Ovary (tissue), 7 donors: ENCODE measurements at regions not wholly inside any gene's neighbourhood (a gene's known extent, or its start where the extent isn't known, plus 50 kb on each side); places are given as distances from the start of the nearest gene placed in this dataset.
A peak's percentile ranks its signal among the peaks of the same experiment; 100 is the strongest.

Experiments
- DNase-seq, 5 donors: peaks; one replicate each; pipeline ENCODE4 v3.0.0-alpha.2; 2019 to 2020
- H3K27ac ChIP-seq, 2 donors: fragments of 200-600 bp; one replicate each; pipeline versions ENCODE4 v1.5.1 to v1.8.0; 2019 to 2022
- H3K27me3 ChIP-seq: fragments of 200-600 bp; one replicate; pipeline ENCODE4 v1.8.0; 2022
- H3K36me3 ChIP-seq: fragments of 200-600 bp; sonication (generic); one replicate; pipeline ENCODE4 v1.5.1; 2019
- H3K4me1 ChIP-seq: one replicate; pipeline ENCODE4 v1.8.1; 2013; ENCODE audit warnings: mild to moderate bottlenecking, moderate library complexity; ENCODE audit not compliant: insufficient read depth
- H3K4me3 ChIP-seq: fragments of 200-600 bp; sonication (generic); one replicate; pipeline ENCODE4 v1.5.1; 2017
- H3K9me3 ChIP-seq, 2 donors: fragments of 200-600 bp in 1 of 2; sonication (generic) in 1 of 2; one replicate each; pipeline versions ENCODE4 v1.5.1 to v1.8.1; 2013 to 2019; ENCODE audit warnings: mild to moderate bottlenecking in 1 of 2, moderate library complexity in 1 of 2
- CTCF ChIP-seq, 3 donors: fragments of 450-650 bp in 2 of 3; fragments of 200-600 bp in 1 of 3; IDR thresholded peaks; one replicate each; pipeline versions ENCODE4 v1.5.1 to v1.8.0; 2016 to 2022; ENCODE audit warnings: antibody characterized with exemption in 3 of 3, mild to moderate bottlenecking in 1 of 3
- EP300 ChIP-seq: sonication (generic); formaldehyde crosslinking; IDR thresholded peaks from one replicate; pipeline ENCODE4 v1.6.1; 2017; ENCODE audit warnings: antibody characterized with exemption
- POLR2A ChIP-seq: fragments of 450-650 bp; IDR thresholded peaks from one replicate; pipeline ENCODE4 v1.6.1; 2017; ENCODE audit warnings: antibody characterized with exemption, mild to moderate bottlenecking, moderate library complexity
- WGBS, 3 donors: extraction: QIAGEN DNeasy Blood & Tissue Kit in 1 of 3; methylation state at CpG; one replicate each; pipeline versions ENCODE4 v1.1.5 to v1.1.7; 2013 to 2017; 5-methylcytosine and 5-hydroxymethylcytosine counted together
- intact Hi-C, 4 donors: fragments of 100-400 bp; cut with DNase I; formaldehyde crosslinking; loops; one replicate each; pipeline versions ENCODE4 v1.11.0 to v1.15.1; 2022 to 2023
- donor health status: DM: no; HTN: no; CAD: no; lungs with moderate emphysema.
- donor health status: DM: no; HTN: no; CAD: no.
- donor health status: Bipolar disorder and iron deficiency.
- donor health status: DM: no; HTN: no; CAD: no.
- donor health status: DM: yes; HTN: yes; CAD: no.

- WGBS, 3 donors = 89 to 93% (median 91%) methylated on average over 17 of the region's 17 CpGs
- no peak for DNase-seq
- Histone ChIP-seq H3K27me3 (no peaks in the 10 kb centered on the region), H3K36me3 (no peaks in the 10 kb centered on the region), H3K9me3 (no peaks in the 10 kb centered on the region), H3K27ac (no peak overlapping the region), H3K4me1 (no peaks in the 10 kb centered on the region), H3K4me3 (no peak overlapping the region)
- TF ChIP-seq EP300 (no peak), CTCF (IDR thresholded peaks at IDR 0.05) (no peak), POLR2A (no peak)
- intact Hi-C loops = no loop called here
These were observed 313.2 kb upstream of the DIO3 start for GRCh38 chr14:101247842-101248725.

- DNase-seq = no peak
- 85 to 91% (median 89%) methylated on average over 17 to 18 of the region's 18 CpGs for WGBS, 3 donors
- Histone ChIP-seq H3K4me1 (no peaks in the 10 kb centered on the region), H3K27me3 (no peaks in the 10 kb centered on the region), H3K36me3 (no peaks in the 10 kb centered on the region), H3K9me3 (no peaks in the 10 kb centered on the region), H3K4me3 (no peak overlapping the region), H3K27ac (no peak overlapping the region)
- TF ChIP-seq POLR2A (no peak), EP300 (no peak), CTCF (IDR thresholded peaks at IDR 0.05) (no peak)
- intact Hi-C loops = no loop called here
These were observed 312.2 kb upstream of the DIO3 start for GRCh38 chr14:101248840-101249675.

- H3K27me3 ChIP-seq = no peaks in the 10 kb centered on the region
- H3K4me1 ChIP-seq = no peaks in the 10 kb centered on the region
- no peaks in the 10 kb centered on the region for H3K9me3 ChIP-seq
- H3K36me3 ChIP-seq = no peaks in the 10 kb centered on the region
- TF ChIP-seq EP300 = no peak
- no peak for TF ChIP-seq POLR2A
- TF ChIP-seq CTCF (IDR thresholded peaks at IDR 0.05) = no peak
- no peak overlapping the region for H3K27ac ChIP-seq
- 85 to 89% (median 87%) methylated on average over 8 of the region's 8 CpGs for WGBS, 3 donors
- intact Hi-C loops = no loop called here
- no peak for DNase-seq
- H3K4me3 ChIP-seq = no peak overlapping the region
These were observed 311.6 kb upstream of the DIO3 start for GRCh38 chr14:101249676-101250036.

GRCh38 chr14:101250336-101250947 is 310.9 kb upstream of the DIO3 start:
- Histone ChIP-seq H3K27me3 (no peaks in the 10 kb centered on the region), H3K4me3 (no peak overlapping the region), H3K27ac (no peak overlapping the region), H3K9me3 (no peaks in the 10 kb centered on the region), H3K36me3 (no peaks in the 10 kb centered on the region), H3K4me1 (peaks cover 1% of the 10 kb centered on the region)
- 71 to 84% (median 79%) methylated on average over 17 of the region's 17 CpGs for WGBS, 3 donors
- TF ChIP-seq EP300 (no peak), CTCF (IDR thresholded peaks at IDR 0.05) (no peak), POLR2A (no peak)
- intact Hi-C loops = no loop called here
- peak in 1 of 5 donors; percentile 18 for DNase-seq
